ENCODE measurements at regions not wholly inside any gene's neighbourhood (a gene's known extent, or its start where the extent isn't known, plus 50 kb on each side); places are given as distances from the start of the nearest gene placed in this dataset.
A peak's percentile ranks its signal among the peaks of the same experiment; 100 is the strongest.

GRCh38 chr1:221439008-221439746 is 302.7 kb downstream of the DUSP10 start:
- DNase-seq, result no peak

- DNase-seq, result no peak
Observed at GRCh38 chr1:221439747-221440501, 302.0 kb downstream of the DUSP10 start.

GRCh38 chr1:221440658-221441057 is 301.2 kb downstream of the DUSP10 start:
- DNase-seq, result peak; percentile 69

GRCh38 chr1:221442056-221442455 is 299.8 kb downstream of the DUSP10 start:
- no peak for DNase-seq

- no peak for DNase-seq
Observed at GRCh38 chr1:221444346-221444745, 297.5 kb downstream of the DUSP10 start.

GRCh38 chr1:221448585-221449175 is 293.2 kb downstream of the DUSP10 start:
- DNase-seq, result no peak

- DNase-seq, result no peak
Observed at GRCh38 chr1:221449194-221449593, 292.7 kb downstream of the DUSP10 start.

- no peak for DNase-seq
Observed at GRCh38 chr1:221449801-221450470, 292.0 kb downstream of the DUSP10 start.

- no peak for DNase-seq
Observed at GRCh38 chr1:221451741-221452140, 290.1 kb downstream of the DUSP10 start.

- no peak for DNase-seq
Observed at GRCh38 chr1:221454096-221454495, 287.8 kb downstream of the DUSP10 start.

GRCh38 chr1:221456918-221457317 is 285.0 kb downstream of the DUSP10 start:
- no peak for DNase-seq

- DNase-seq, result peak; percentile 56
Observed at GRCh38 chr1:221457685-221458446, 284.0 kb downstream of the DUSP10 start.

GRCh38 chr1:221458447-221459156 is 283.3 kb downstream of the DUSP10 start:
- DNase-seq, result peak; percentile 53

- DNase-seq, result no peak
Observed at GRCh38 chr1:221459558-221459957, 282.3 kb downstream of the DUSP10 start.

- DNase-seq, result no peak
Observed at GRCh38 chr1:221462345-221462744, 279.5 kb downstream of the DUSP10 start.

GRCh38 chr1:221468546-221468945 is 273.3 kb downstream of the DUSP10 start:
- DNase-seq, result no peak

GRCh38 chr1:221469476-221469875 is 272.4 kb downstream of the DUSP10 start:
- no peak for DNase-seq

- DNase-seq, result no peak
Observed at GRCh38 chr1:221470000-221470698, 271.7 kb downstream of the DUSP10 start.

GRCh38 chr1:221473411-221473810 is 268.5 kb downstream of the DUSP10 start:
- DNase-seq, result no peak

GRCh38 chr1:221477252-221477651 is 264.6 kb downstream of the DUSP10 start:
- DNase-seq, result peak; percentile 44

Data from left hindlimb (tissue), 1 donor.